ENCODE measurements at regions not wholly inside any gene's neighbourhood (a gene's known extent, or its start where the extent isn't known, plus 50 kb on each side); places are given as distances from the start of the nearest gene placed in this dataset.
A peak's percentile ranks its signal among the peaks of the same experiment; 100 is the strongest.

DNA sequence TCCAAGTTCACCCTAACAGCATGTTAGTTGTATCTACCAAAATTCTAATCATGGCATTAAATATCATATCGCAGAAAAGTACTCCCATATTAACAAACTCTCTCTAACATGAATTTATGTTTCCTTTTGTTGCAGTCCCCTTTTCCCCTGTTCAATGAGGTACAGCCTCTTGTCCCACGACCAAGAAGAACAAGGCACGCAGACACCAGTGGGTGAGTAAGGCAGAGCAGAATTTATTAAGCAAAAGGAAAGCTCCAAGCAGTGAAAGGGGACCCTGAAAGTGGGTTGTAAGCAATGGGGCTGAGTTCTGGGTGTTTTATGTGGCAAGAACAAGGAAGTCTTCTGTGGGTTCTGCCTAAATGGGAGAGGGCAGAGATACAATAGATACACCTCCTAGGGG is 183.5 kb downstream of the LURAP1L start:
- H3K9me2 ChIP-seq (ENCODE audit: insufficient read depth), result peaks cover 8% of the 10 kb centered on the region
- H3K27me3 ChIP-seq (ENCODE audit: insufficient read depth), result no peaks in the 10 kb centered on the region
- TF ChIP-seq ZNF331 (CRISPR knock-in tag; IDR thresholded peaks at IDR 0.05; ENCODE audit: low read depth) (no peak), JUNB (IDR thresholded peaks at IDR 0.05; ENCODE audit: unreplicated experiment) (no peak), NANOG (IDR thresholded peaks at IDR 0.05; ENCODE audit: borderline replicate concordance) (no peak), ZNF462 (CRISPR knock-in tag; IDR thresholded peaks at IDR 0.05) (no peak), CREB1 (CRISPR knock-in tag; IDR thresholded peaks at IDR 0.05; ENCODE audit: low read depth) (no peak), STAT1 (IDR thresholded peaks at IDR 0.05; ENCODE audit: unreplicated experiment) (no peak), POLR2AphosphoS5 (IDR thresholded peaks at IDR 0.05; ENCODE audit: low read depth) (no peak), ETS1 (IDR thresholded peaks at IDR 0.05) (no peak), EZH2phosphoT487 (IDR thresholded peaks at IDR 0.05; ENCODE audit: unreplicated experiment) (no peak), EZH2 (IDR thresholded peaks at IDR 0.05; ENCODE audit: low read depth, unreplicated experiment) (no peak), ZNF114 (CRISPR knock-in tag; IDR thresholded peaks at IDR 0.05) (no peak), REST (IDR thresholded peaks at IDR 0.05; ENCODE audit: unreplicated experiment) (no peak)
- TF ChIP-seq, protein P1, sequence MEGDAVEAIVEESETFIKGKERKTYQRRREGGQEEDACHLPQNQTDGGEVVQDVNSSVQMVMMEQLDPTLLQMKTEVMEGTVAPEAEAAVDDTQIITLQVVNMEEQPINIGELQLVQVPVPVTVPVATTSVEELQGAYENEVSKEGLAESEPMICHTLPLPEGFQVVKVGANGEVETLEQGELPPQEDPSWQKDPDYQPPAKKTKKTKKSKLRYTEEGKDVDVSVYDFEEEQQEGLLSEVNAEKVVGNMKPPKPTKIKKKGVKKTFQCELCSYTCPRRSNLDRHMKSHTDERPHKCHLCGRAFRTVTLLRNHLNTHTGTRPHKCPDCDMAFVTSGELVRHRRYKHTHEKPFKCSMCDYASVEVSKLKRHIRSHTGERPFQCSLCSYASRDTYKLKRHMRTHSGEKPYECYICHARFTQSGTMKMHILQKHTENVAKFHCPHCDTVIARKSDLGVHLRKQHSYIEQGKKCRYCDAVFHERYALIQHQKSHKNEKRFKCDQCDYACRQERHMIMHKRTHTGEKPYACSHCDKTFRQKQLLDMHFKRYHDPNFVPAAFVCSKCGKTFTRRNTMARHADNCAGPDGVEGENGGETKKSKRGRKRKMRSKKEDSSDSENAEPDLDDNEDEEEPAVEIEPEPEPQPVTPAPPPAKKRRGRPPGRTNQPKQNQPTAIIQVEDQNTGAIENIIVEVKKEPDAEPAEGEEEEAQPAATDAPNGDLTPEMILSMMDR (conservative IDR thresholded peaks at IDR 0.05; ENCODE audit: low read depth in 2 of 2), result no peak
- H3K9me3 Mint-ChIP-seq, result peaks cover 44% of the 10 kb centered on the region
- peaks cover 3% of the 10 kb centered on the region for H3K27me3 Mint-ChIP-seq (ENCODE audit: insufficient read depth, low read depth, poor library complexity)
- no peak overlapping the region for H2AFZ ChIP-seq
- no peaks in the 10 kb centered on the region for H3K79me2 ChIP-seq (replicated peaks; ENCODE audit: insufficient read depth)
- no peak overlapping the region for H3K4me2 ChIP-seq
- peaks cover 5% of the 10 kb centered on the region; the same call in 1 of the 2 replicates for H3K4me1 ChIP-seq (ENCODE audit: insufficient read depth)
- DNase-seq (ENCODE audit: low spot score) (peak; percentile 40), ATAC-seq (no peak)
- no peaks in the 10 kb centered on the region for H3F3A ChIP-seq (replicated peaks; ENCODE audit: low read depth)
- no peaks in the 10 kb centered on the region for H4K20me1 ChIP-seq (replicated peaks; ENCODE audit: insufficient read depth)
- H3K27ac Mint-ChIP-seq, result no peak overlapping the region
- H3K4me1 Mint-ChIP-seq, result peaks cover 10% of the 10 kb centered on the region
- H3K4me3 ChIP-seq, result no peak overlapping the region
- H3K4me3 Mint-ChIP-seq, result no peak overlapping the region
- no peak overlapping the region for H3K27ac ChIP-seq (ENCODE audit: low read depth)
- H3K36me3 Mint-ChIP-seq (ENCODE audit: low read depth), result peaks cover 44% of the 10 kb centered on the region
- peaks cover 20% of the 10 kb centered on the region for H3K36me3 ChIP-seq (ENCODE audit: insufficient read depth)

Measured in GM23338 (cell line).